Testis (tissue), 2 donors: ENCODE measurements at regions not wholly inside any gene's neighbourhood (a gene's known extent, or its start where the extent isn't known, plus 50 kb on each side); places are given as distances from the start of the nearest gene placed in this dataset.

Experiments
- CTCF ChIP-seq, 3 experiments: fragments of 450-650 bp in 2 of 3; fragments of 200-600 bp in 1 of 3; sonication (generic) in 1 of 3; IDR thresholded peaks; one replicate each; pipeline ENCODE4 v1.5.1; 2016 to 2019; ENCODE audit warnings: antibody characterized with exemption in 3 of 3, mild to moderate bottlenecking in 2 of 3, moderate library complexity in 1 of 3
- POLR2A ChIP-seq: fragments of 450-650 bp; IDR thresholded peaks from one replicate; pipeline ENCODE4 v1.6.1; 2017; ENCODE audit warnings: antibody characterized with exemption, mild to moderate bottlenecking, moderate library complexity

- TF ChIP-seq CTCF (IDR thresholded peaks at IDR 0.05) (no peak), POLR2A (no peak)
Observed at GRCh38 chr17:72060084-72060483, 60.7 kb upstream of the SOX9 start.
